DND-41 (cell line): ENCODE measurements at regions not wholly inside any gene's neighbourhood (a gene's known extent, or its start where the extent isn't known, plus 50 kb on each side); places are given as distances from the start of the nearest gene placed in this dataset.

ENCODE experiments used
- EZH2 ChIP-seq: IDR thresholded peaks from 3 replicates; pipeline ENCODE4 v1.6.1; 2012; ENCODE audit warnings: borderline replicate concordance, low read depth, mild to moderate bottlenecking, moderate library complexity, low read length, inconsistent platforms; ENCODE audit not compliant: severe bottlenecking
- TF ChIP-seq, protein P1 (sequence below): IDR thresholded peaks from 2 replicates; pipeline ENCODE4 v1.5.1; 2012; ENCODE audit warnings: borderline replicate concordance, low read length, moderate library complexity, mild to moderate bottlenecking; ENCODE audit not compliant: poor library complexity, severe bottlenecking; ENCODE audit errors: extremely low read depth

DNA sequence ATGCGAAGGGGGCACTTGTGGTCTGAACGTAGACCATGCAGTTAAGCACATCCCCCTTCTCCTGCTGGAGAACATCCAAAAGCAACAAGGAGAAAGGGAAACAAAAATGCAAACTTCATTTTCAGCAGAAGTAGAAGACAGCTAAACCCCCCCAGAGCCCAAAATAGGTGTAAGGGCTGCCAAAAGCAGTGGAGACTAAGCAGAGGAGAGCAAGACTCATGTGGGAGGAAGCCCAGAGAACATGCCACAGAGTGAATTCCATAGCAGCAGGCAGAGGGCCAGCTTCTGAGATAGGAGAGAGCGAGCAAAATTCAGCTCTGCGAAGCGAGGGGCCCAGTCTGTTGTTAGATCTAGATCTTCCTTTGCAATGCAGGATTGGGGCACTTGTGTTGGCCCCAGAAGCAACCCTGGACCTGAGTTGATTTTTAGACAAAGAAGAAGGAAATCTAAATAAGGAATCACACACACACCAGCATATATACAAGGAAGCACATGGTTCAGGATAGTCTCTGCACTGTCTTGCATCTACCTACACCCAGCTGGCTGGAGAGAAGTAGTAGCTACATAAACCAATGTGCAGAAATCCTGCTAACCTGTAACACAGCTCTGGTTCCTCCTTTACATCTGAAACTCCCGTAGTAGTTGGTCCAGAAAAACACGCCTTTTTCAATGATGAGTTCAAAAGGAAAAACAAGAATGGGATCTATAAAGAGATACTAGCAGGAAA, 199.6 kb downstream of the SPRY2 start:
- TF ChIP-seq, protein P1, sequence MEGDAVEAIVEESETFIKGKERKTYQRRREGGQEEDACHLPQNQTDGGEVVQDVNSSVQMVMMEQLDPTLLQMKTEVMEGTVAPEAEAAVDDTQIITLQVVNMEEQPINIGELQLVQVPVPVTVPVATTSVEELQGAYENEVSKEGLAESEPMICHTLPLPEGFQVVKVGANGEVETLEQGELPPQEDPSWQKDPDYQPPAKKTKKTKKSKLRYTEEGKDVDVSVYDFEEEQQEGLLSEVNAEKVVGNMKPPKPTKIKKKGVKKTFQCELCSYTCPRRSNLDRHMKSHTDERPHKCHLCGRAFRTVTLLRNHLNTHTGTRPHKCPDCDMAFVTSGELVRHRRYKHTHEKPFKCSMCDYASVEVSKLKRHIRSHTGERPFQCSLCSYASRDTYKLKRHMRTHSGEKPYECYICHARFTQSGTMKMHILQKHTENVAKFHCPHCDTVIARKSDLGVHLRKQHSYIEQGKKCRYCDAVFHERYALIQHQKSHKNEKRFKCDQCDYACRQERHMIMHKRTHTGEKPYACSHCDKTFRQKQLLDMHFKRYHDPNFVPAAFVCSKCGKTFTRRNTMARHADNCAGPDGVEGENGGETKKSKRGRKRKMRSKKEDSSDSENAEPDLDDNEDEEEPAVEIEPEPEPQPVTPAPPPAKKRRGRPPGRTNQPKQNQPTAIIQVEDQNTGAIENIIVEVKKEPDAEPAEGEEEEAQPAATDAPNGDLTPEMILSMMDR = no peak
- no peak for TF ChIP-seq EZH2
